Smooth muscle cell (in vitro differentiated cells): ENCODE measurements at regions not wholly inside any gene's neighbourhood (a gene's known extent, or its start where the extent isn't known, plus 50 kb on each side); places are given as distances from the start of the nearest gene placed in this dataset.

Source experiments
- DNase-seq: peaks from one replicate; lab custom pipeline; 2025; ENCODE audit not compliant: unreplicated experiment; lab: John Stamatoyannopoulos, UW
- H2AFZ ChIP-seq: fragments of 200-600 bp; sonication (generic); 2 replicates; pipeline ENCODE4 v1.6.0; 2016; ENCODE audit warnings: antibody characterized with exemption, low read depth, mild to moderate bottlenecking
- H3F3A ChIP-seq: fragments of 200-600 bp; sonication (generic); 2 replicates; pipeline ENCODE4 v1.6.0; 2017; ENCODE audit warnings: antibody characterized with exemption, low read depth
- H3K27ac ChIP-seq: fragments of 200-600 bp; sonication (generic); 2 replicates; pipeline ENCODE4 v1.5.1; 2016; ENCODE audit warnings: low read depth, mild to moderate bottlenecking
- H3K27me3 ChIP-seq: fragments of 200-600 bp; sonication (generic); 2 replicates; pipeline ENCODE4 v1.6.1; 2016; ENCODE audit warnings: low read depth, mild to moderate bottlenecking
- H3K36me3 ChIP-seq: fragments of 200-600 bp; sonication (generic); 2 replicates; pipeline ENCODE4 v1.5.1; 2016; ENCODE audit warnings: low read depth
- H3K4me1 ChIP-seq: fragments of 200-600 bp; sonication (generic); 2 replicates; pipeline ENCODE4 v1.5.1; 2016; ENCODE audit warnings: low read depth
- H3K4me2 ChIP-seq: fragments of 200-600 bp; sonication (generic); 2 replicates; pipeline ENCODE4 v1.6.0; 2016; ENCODE audit warnings: mild to moderate bottlenecking
- H3K4me3 ChIP-seq: fragments of 200-600 bp; sonication (generic); 2 replicates; pipeline ENCODE4 v1.5.1; 2016; ENCODE audit warnings: mild to moderate bottlenecking
- H3K79me2 ChIP-seq: fragments of 200-600 bp; sonication (generic); 2 replicates; pipeline ENCODE4 v1.6.0; 2016; ENCODE audit warnings: low read depth, mild to moderate bottlenecking
- H3K9ac ChIP-seq: fragments of 200-600 bp; sonication (generic); 2 replicates; pipeline ENCODE4 v1.6.0; 2016; ENCODE audit warnings: low read depth
- H3K9me3 ChIP-seq: fragments of 200-600 bp; sonication (generic); replicated peaks from 2 replicates; pipeline ENCODE4 v1.5.1; 2016; ENCODE audit warnings: low read depth
- H4K20me1 ChIP-seq: fragments of 200-600 bp; sonication (generic); 2 replicates; pipeline ENCODE4 v1.6.0; 2016; ENCODE audit warnings: low read depth
- CTCF ChIP-seq: fragments of 200-600 bp; sonication (generic); IDR thresholded peaks from 2 replicates; pipeline ENCODE4 v1.5.1; 2017; ENCODE audit warnings: borderline replicate concordance, mild to moderate bottlenecking, antibody characterized with exemption; ENCODE audit not compliant: insufficient read depth, poor library complexity, severe bottlenecking
- WGBS: methylation state at CpG from one replicate; pipeline ENCODE4 v1.1.7; 2016; ENCODE audit warnings: low lambda C conversion rate; 5-methylcytosine and 5-hydroxymethylcytosine counted together

GRCh38 chr5:3943859-3944258 is 348.2 kb downstream of the IRX1 start:
- no peaks in the 10 kb centered on the region for H3K36me3 ChIP-seq
- no peaks in the 10 kb centered on the region for H3K79me2 ChIP-seq
- no peak overlapping the region for H3K9ac ChIP-seq
- no peak overlapping the region for H3K4me2 ChIP-seq
- H2AFZ ChIP-seq: no peak overlapping the region
- no peaks in the 10 kb centered on the region for H4K20me1 ChIP-seq
- no peak overlapping the region for H3K27ac ChIP-seq
- TF ChIP-seq CTCF: no peak
- no peaks in the 10 kb centered on the region for H3F3A ChIP-seq
- H3K9me3 ChIP-seq: no peaks in the 10 kb centered on the region
- 87% methylated on average over 2 of the region's 2 CpGs for WGBS
- no peaks in the 10 kb centered on the region for H3K4me1 ChIP-seq
- H3K27me3 ChIP-seq: no peaks in the 10 kb centered on the region
- DNase-seq: no peak
- H3K4me3 ChIP-seq: no peak overlapping the region

GRCh38 chr5:3944930-3945329 is 349.3 kb downstream of the IRX1 start:
- no peaks in the 10 kb centered on the region for H3K79me2 ChIP-seq
- no peaks in the 10 kb centered on the region for H3F3A ChIP-seq
- no peaks in the 10 kb centered on the region for H3K9me3 ChIP-seq
- H3K9ac ChIP-seq: no peak overlapping the region
- no peaks in the 10 kb centered on the region for H3K36me3 ChIP-seq
- no peaks in the 10 kb centered on the region for H4K20me1 ChIP-seq
- no peak overlapping the region for H3K27ac ChIP-seq
- H3K4me2 ChIP-seq: no peak overlapping the region
- no peak overlapping the region for H2AFZ ChIP-seq
- H3K27me3 ChIP-seq: no peaks in the 10 kb centered on the region
- TF ChIP-seq CTCF: no peak
- no peak overlapping the region for H3K4me3 ChIP-seq
- 94% methylated on average over 13 of the region's 13 CpGs for WGBS
- H3K4me1 ChIP-seq: no peaks in the 10 kb centered on the region
- no peak for DNase-seq

- 90% methylated on average over 4 of the region's 4 CpGs for WGBS
- DNase-seq: no peak
- H3K27ac ChIP-seq: no peak overlapping the region
- no peaks in the 10 kb centered on the region for H3K9me3 ChIP-seq
- H3K4me2 ChIP-seq: no peak overlapping the region
- H3K27me3 ChIP-seq: no peaks in the 10 kb centered on the region
- no peaks in the 10 kb centered on the region for H4K20me1 ChIP-seq
- H3K36me3 ChIP-seq: no peaks in the 10 kb centered on the region
- H3K4me3 ChIP-seq: no peak overlapping the region
- no peak overlapping the region for H2AFZ ChIP-seq
- no peak overlapping the region for H3K9ac ChIP-seq
- H3F3A ChIP-seq: no peaks in the 10 kb centered on the region
- no peak for TF ChIP-seq CTCF
- no peaks in the 10 kb centered on the region for H3K79me2 ChIP-seq
- H3K4me1 ChIP-seq: no peaks in the 10 kb centered on the region
Observed at GRCh38 chr5:3948838-3949237, 353.2 kb downstream of the IRX1 start.

GRCh38 chr5:3954199-3954598 is 358.6 kb downstream of the IRX1 start:
- Histone ChIP-seq H3F3A (no peaks in the 10 kb centered on the region), H3K27ac (no peak overlapping the region), H4K20me1 (no peaks in the 10 kb centered on the region), H3K27me3 (no peaks in the 10 kb centered on the region), H3K9ac (no peak overlapping the region), H3K36me3 (no peaks in the 10 kb centered on the region), H3K4me3 (no peak overlapping the region), H3K79me2 (no peaks in the 10 kb centered on the region), H3K9me3 (no peaks in the 10 kb centered on the region), H2AFZ (no peak overlapping the region), H3K4me1 (no peaks in the 10 kb centered on the region), H3K4me2 (no peak overlapping the region)
- WGBS: 52% methylated on average over 3 of the region's 3 CpGs
- TF ChIP-seq CTCF: no peak
- no peak for DNase-seq
